ENCODE measurements at regions not wholly inside any gene's neighbourhood (a gene's known extent, or its start where the extent isn't known, plus 50 kb on each side); places are given as distances from the start of the nearest gene placed in this dataset.

- TF ChIP-seq, protein P1, sequence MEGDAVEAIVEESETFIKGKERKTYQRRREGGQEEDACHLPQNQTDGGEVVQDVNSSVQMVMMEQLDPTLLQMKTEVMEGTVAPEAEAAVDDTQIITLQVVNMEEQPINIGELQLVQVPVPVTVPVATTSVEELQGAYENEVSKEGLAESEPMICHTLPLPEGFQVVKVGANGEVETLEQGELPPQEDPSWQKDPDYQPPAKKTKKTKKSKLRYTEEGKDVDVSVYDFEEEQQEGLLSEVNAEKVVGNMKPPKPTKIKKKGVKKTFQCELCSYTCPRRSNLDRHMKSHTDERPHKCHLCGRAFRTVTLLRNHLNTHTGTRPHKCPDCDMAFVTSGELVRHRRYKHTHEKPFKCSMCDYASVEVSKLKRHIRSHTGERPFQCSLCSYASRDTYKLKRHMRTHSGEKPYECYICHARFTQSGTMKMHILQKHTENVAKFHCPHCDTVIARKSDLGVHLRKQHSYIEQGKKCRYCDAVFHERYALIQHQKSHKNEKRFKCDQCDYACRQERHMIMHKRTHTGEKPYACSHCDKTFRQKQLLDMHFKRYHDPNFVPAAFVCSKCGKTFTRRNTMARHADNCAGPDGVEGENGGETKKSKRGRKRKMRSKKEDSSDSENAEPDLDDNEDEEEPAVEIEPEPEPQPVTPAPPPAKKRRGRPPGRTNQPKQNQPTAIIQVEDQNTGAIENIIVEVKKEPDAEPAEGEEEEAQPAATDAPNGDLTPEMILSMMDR (IDR thresholded peaks at IDR 0.05; ENCODE audit: low read depth, low read length) = no peak
- TF ChIP-seq EZH2phosphoT487 (IDR thresholded peaks at IDR 0.05; ENCODE audit: low read depth) = no peak
Observed at GRCh38 chr2:33812707-33813106, 213.6 kb upstream of the FAM98A start.

All from OCI-LY3 (cell line).